HCT116 (cell line): ENCODE measurements at regions not wholly inside any gene's neighbourhood (a gene's known extent, or its start where the extent isn't known, plus 50 kb on each side); places are given as distances from the start of the nearest gene placed in this dataset.
"Not testable (repeated sequence)": the region's sequence is repeated elsewhere in the genome, so short reads cannot be mapped to it uniquely, and the experiment has no call there.

ENCODE experiments used
- ATAC-seq: fragments of 200-7000 bp; cut with Tn5 transposase; 2 replicates; pipeline ENCODE4 v1.9.1; 2020; ENCODE audit warnings: mild to moderate bottlenecking, moderate library complexity
- BruUV-seq: library from RNA; stranded (reverse); fragments of 400-500 nt; replicated peaks from 2 replicates; lab custom pipeline; 2021; lab: Mats Ljungman, UMichigan
- CTCF ChIA-PET: fragments of 300-600 bp; sonication (Branson Sonifier 250); formaldehyde crosslinking; loops from one replicate; lab custom pipeline; 2021; ENCODE audit warnings: antibody characterized with exemption; lab: Charles Lee
- POLR2A ChIA-PET: fragments of 300-600, 350-600 bp; sonication (Branson Sonifier 250); formaldehyde crosslinking; loops from one replicate; lab custom pipeline; 2021; ENCODE audit warnings: antibody characterized with exemption; lab: Charles Lee
- RAD21 ChIA-PET, 2 experiments: fragments of 300-600 bp; sonication (Branson Sonifier 250); formaldehyde crosslinking; loops; one replicate each; lab custom pipeline; 2023; ENCODE audit warnings: low total read pairs in 2 of 2; ENCODE audit not compliant: uncharacterized antibody in 2 of 2, unreplicated experiment in 2 of 2, low non-redundant PET in 1 of 2; lab: Charles Lee
- DNase-seq: peaks from one replicate; pipeline ENCODE4 v3.0.0-alpha.2; 2010; ENCODE audit warnings: low read depth, low spot score
- H2AFZ ChIP-seq: fragments of 200-600 bp; shearing (Covaris generic), sonication (generic); 2 replicates; pipeline ENCODE4 v1.6.1; 2017; ENCODE audit warnings: low read depth, mixed run types, mixed read lengths, antibody characterized with exemption, low read length; ENCODE audit not compliant: poor library complexity, severe bottlenecking
- H3K27ac ChIP-seq: 2 replicates; pipeline ENCODE4 v1.5.1; 2012; ENCODE audit warnings: low read depth, low read length
- H3K27me3 ChIP-seq: fragments of 200-600 bp; sonication (generic); 2 replicates; pipeline ENCODE4 v1.6.1; 2016; ENCODE audit warnings: mixed run types, low read length, mixed read lengths; ENCODE audit not compliant: insufficient read depth
- H3K36me3 ChIP-seq, 2 experiments: fragments of 200-500 bp in 1 of 2; fragments of 200-600 bp in 1 of 2; sonication (Bioruptor generic) in 1 of 2; sonication (generic) in 1 of 2; 2 replicates each; pipeline versions ENCODE4 v1.5.1 to v1.6.1; 2014 to 2016; ENCODE audit warnings: low read length in 2 of 2, inconsistent platforms in 1 of 2, mixed read lengths in 1 of 2, mixed run types in 1 of 2; ENCODE audit not compliant: insufficient read depth in 2 of 2, control insufficient read depth in 1 of 2
- H3K4me1 ChIP-seq, 2 experiments: fragments of 200-600 bp in 1 of 2; sonication (generic) in 1 of 2; 2 replicates each; pipeline versions ENCODE4 v1.5.1 to v1.6.1; 2012 to 2017; ENCODE audit warnings: low read length in 2 of 2, inconsistent platforms in 1 of 2, mild to moderate bottlenecking in 1 of 2, mixed read lengths in 1 of 2, mixed run types in 1 of 2, moderate library complexity in 1 of 2; ENCODE audit not compliant: insufficient read depth in 2 of 2, control insufficient read depth in 1 of 2
- H3K4me2 ChIP-seq: fragments of 200-600 bp; sonication (generic); 2 replicates; pipeline ENCODE4 v1.6.1; 2017; ENCODE audit warnings: mixed run types, low read length, mixed read lengths
- H3K4me3 ChIP-seq, 2 experiments: fragments of 200-600 bp in 1 of 2; sonication (generic) in 1 of 2; replicated peaks in 1 of 2; 2 replicates each; pipeline ENCODE4 v1.5.1; 2011 to 2016; ENCODE audit warnings: low read length in 2 of 2, control low read depth in 1 of 2, low read depth in 1 of 2, mild to moderate bottlenecking in 1 of 2, mixed read lengths in 1 of 2, mixed run types in 1 of 2
- H3K79me2 ChIP-seq: fragments of 200-600 bp; sonication (generic); 2 replicates; pipeline ENCODE4 v1.6.1; 2017; ENCODE audit warnings: mild to moderate bottlenecking, mixed run types, low read length, moderate library complexity, mixed read lengths; ENCODE audit not compliant: insufficient read depth
- H3K9ac ChIP-seq: fragments of 200-600 bp; sonication (generic); 2 replicates; pipeline ENCODE4 v1.6.1; 2016; ENCODE audit warnings: low read length, mixed read lengths
- H3K9me2 ChIP-seq: fragments of 200-600 bp; sonication (generic), shearing (Covaris generic); 2 replicates; pipeline ENCODE4 v1.6.1; 2017; ENCODE audit warnings: mixed run types, mild to moderate bottlenecking, moderate library complexity; ENCODE audit not compliant: insufficient read depth
- H3K9me3 ChIP-seq, 2 experiments: fragments of 200-500 bp in 1 of 2; fragments of 200-600 bp in 1 of 2; sonication (Bioruptor generic) in 1 of 2; sonication (generic) in 1 of 2; 2 replicates each; pipeline ENCODE4 v1.6.1; 2014 to 2017; ENCODE audit warnings: low read length in 2 of 2, mixed read lengths in 2 of 2, inconsistent platforms in 1 of 2, low read depth in 1 of 2, mild to moderate bottlenecking in 1 of 2, mixed run types in 1 of 2, moderate library complexity in 1 of 2; ENCODE audit not compliant: control insufficient read depth in 1 of 2, insufficient read depth in 1 of 2
- H4K20me1 ChIP-seq: fragments of 200-600 bp; sonication (generic), shearing (Covaris generic); 2 replicates; pipeline ENCODE4 v1.6.1; 2017; ENCODE audit warnings: mixed run types, mild to moderate bottlenecking, moderate library complexity; ENCODE audit not compliant: insufficient read depth
- intact Hi-C: fragments of 100-400 bp; cut with micrococcal nuclease; formaldehyde crosslinking; loops from 2 replicates; pipeline ENCODE4 v1.10.0; 2022

DNA sequence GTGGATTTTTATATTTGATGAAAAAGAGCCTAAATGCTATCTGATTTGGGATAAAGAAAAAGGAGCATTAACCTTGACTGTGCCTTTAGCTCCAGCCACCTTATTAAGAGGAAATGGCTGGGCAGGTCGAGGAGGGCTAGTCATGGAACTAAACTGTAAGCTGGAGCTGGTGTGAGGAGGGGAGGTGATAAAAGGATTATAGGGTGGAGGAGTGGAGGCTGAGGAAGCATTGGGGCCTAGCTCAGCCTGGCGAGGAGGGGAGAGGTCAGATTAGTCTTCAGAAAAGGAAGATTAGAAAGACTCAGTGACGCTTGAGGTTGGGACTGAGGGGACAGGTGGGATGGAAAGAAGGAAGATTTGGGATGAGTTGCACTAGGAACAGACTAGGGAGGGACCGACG, 222.7 kb downstream of the OTOP1 start:
- H3K9ac ChIP-seq, RAD21 ChIA-PET, H3K9me2 ChIP-seq, ATAC-seq, H3K27ac ChIP-seq, H4K20me1 ChIP-seq, BruUV-seq, H3K9me3 ChIP-seq, H3K4me3 ChIP-seq, H3K4me2 ChIP-seq, POLR2A ChIA-PET, H2AFZ ChIP-seq, H3K27me3 ChIP-seq, H3K79me2 ChIP-seq, DNase-seq, intact Hi-C loops, H3K4me1 ChIP-seq, H3K36me3 ChIP-seq, CTCF ChIA-PET: not testable (repeated sequence)

DNA sequence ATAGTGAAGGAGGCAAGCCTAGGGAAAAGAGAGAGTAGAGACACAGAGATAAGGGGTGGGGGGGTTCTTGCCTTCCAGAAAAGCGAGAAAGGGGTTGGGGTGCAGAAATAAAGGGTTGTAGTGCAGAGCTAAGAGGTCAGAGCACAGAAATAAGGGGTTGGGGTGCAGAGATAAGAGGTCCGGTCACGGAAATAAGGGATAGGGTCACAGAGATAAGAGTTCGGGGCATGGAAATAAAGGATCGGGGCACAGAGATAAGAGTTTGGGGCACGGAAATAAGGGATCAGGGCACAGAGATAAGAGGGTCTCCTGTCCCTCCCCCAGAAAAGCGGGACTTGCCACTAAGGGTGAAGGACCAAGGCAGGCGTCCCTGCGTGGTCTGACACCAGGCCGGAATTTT, 222.0 kb downstream of the OTOP1 start:
- CTCF ChIA-PET, H3K36me3 ChIP-seq, DNase-seq, H3K9me3 ChIP-seq, H3K27me3 ChIP-seq, POLR2A ChIA-PET, H3K9ac ChIP-seq, RAD21 ChIA-PET, H2AFZ ChIP-seq, ATAC-seq, H3K79me2 ChIP-seq, H4K20me1 ChIP-seq, intact Hi-C loops, H3K4me1 ChIP-seq, BruUV-seq, H3K27ac ChIP-seq, H3K9me2 ChIP-seq, H3K4me2 ChIP-seq, H3K4me3 ChIP-seq: not testable (repeated sequence)

DNA sequence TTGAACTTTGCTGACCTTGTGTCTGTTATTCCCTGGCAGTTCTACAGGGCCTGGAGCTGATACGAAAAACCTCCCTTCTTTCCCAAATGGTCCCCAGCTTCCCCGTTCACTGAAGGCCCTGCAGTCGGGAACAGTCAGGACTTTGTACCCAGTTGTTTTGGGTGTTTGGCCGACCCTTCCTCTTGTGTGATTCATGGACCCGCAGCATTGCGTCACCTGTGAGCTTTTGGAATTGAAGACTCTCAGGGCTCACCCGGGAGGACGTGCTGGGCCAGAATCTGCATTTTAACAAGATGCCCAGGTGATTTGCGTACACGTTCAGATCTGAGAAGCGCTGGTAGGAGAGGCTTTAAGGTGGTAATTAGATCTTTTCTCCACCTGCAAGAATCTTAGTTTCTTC, 220.4 kb downstream of the OTOP1 start:
- H2AFZ ChIP-seq, H3K9ac ChIP-seq, H3K4me2 ChIP-seq, intact Hi-C loops, H4K20me1 ChIP-seq, ATAC-seq, H3K4me3 ChIP-seq, H3K79me2 ChIP-seq, RAD21 ChIA-PET, BruUV-seq, CTCF ChIA-PET, H3K4me1 ChIP-seq, H3K27me3 ChIP-seq, H3K36me3 ChIP-seq, POLR2A ChIA-PET, H3K9me2 ChIP-seq, H3K9me3 ChIP-seq, H3K27ac ChIP-seq, DNase-seq: not testable (repeated sequence)

DNA sequence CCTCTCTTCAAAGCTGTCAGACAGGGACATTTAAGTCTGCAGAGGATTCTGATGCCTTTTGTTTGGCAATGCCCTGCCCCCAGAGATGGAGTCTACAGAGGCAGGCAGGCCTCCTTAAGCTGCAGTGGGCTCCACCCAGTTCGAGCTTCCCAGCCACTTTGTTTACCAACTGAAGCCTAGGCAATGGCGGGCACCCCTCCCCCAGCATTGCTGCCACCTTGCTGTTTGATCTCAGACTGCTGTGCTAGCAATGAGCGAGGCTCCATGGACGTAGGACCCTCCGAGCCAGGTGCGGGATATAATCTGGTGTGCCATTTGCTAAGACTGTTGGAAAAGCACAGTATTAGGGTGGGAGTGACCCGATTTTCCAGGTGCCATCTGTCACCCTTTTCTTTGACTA, 207.7 kb downstream of the OTOP1 start:
- not testable (repeated sequence) for BruUV-seq

DNA sequence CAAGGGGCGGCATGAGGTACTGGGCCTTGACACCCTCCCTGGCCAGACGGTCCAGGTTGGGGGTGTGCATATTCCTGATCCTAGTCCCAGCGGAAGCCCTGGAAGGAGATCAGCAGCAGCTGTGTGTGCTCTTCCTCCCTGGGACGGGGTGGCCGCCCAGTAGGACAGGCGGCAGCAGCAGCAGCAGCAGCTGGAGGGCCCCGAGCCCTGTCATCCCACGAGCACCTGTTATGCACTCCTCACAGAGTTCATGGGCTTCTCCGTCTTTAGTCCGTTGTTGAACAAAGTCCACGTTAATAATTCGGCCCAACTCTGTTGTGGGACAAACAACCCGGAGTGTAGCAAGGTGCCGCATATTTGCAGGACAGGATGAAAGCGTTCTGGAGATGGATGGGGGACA, 205.6 kb downstream of the OTOP1 start:
- H2AFZ ChIP-seq, H3K4me3 ChIP-seq, RAD21 ChIA-PET, H3K27me3 ChIP-seq, H3K27ac ChIP-seq, POLR2A ChIA-PET, H3K9me2 ChIP-seq, ATAC-seq, H4K20me1 ChIP-seq, BruUV-seq, H3K4me1 ChIP-seq, H3K79me2 ChIP-seq, DNase-seq, H3K36me3 ChIP-seq, H3K9me3 ChIP-seq, CTCF ChIA-PET, H3K9ac ChIP-seq, intact Hi-C loops, H3K4me2 ChIP-seq: not testable (repeated sequence)

More for the DNA sequence above, 207.7 kb downstream of the OTOP1 start:
- ATAC-seq, H3K4me3 ChIP-seq, H3K36me3 ChIP-seq, intact Hi-C loops, H3K4me2 ChIP-seq, DNase-seq, H3K4me1 ChIP-seq, POLR2A ChIA-PET, H3K27ac ChIP-seq, CTCF ChIA-PET, H3K27me3 ChIP-seq, RAD21 ChIA-PET, H3K9me3 ChIP-seq, H3K79me2 ChIP-seq, H2AFZ ChIP-seq, H4K20me1 ChIP-seq, H3K9ac ChIP-seq, H3K9me2 ChIP-seq: not testable (repeated sequence)
